ENCODE measurements at regions not wholly inside any gene's neighbourhood (a gene's known extent, or its start where the extent isn't known, plus 50 kb on each side); places are given as distances from the start of the nearest gene placed in this dataset.
"Not testable (repeated sequence)": the region's sequence is repeated elsewhere in the genome, so short reads cannot be mapped to it uniquely, and the experiment has no call there.

DNA sequence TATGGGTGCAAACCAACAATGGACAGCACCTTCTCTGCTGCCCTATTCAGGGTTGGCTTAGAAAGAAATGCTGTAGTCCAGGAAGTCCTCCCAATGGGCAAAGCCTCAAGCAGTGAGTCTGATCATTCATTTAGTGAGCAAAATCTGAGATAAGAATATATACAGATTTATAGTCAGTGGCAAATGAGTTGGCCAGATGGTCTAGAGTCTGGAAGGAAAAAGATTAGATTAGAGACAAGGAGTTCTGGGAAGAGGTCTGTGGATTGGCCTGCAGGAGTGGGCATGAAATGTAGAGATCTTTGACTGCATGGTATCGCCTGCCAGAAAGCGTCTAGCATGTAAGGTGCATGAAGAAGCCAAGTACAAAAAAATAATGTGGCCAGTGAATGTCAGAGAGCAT is 201.9 kb upstream of the PTER start:
- H3K9me3 ChIP-seq, result no peaks in the 10 kb centered on the region
- no peak for DNase-seq
- H3K4me1 ChIP-seq, result no peaks in the 10 kb centered on the region
- in situ Hi-C loops (cut with MboI; ENCODE audit: low pct_ligation_motif_present in 1 of 4, low pct_unique_long_range_greater_than_20kb in 1 of 4, low sequenced_read_pairs in 3 of 4) (no loop called here), intact Hi-C loops (cut with DNase I; ENCODE audit: low total_unique reads) (no loop called here)
- WGBS, 2 donors (ENCODE audit: low coverage in 1 of 2), result 90% methylated on average over 2 of the region's 2 CpGs; no CpG with 5 or more reads in 1 of the 2 donors
- H3K36me3 ChIP-seq, result no peaks in the 10 kb centered on the region
- H3K27ac ChIP-seq, result no peak overlapping the region
- no peak overlapping the region for H3K4me3 ChIP-seq
- H3K27me3 ChIP-seq, result no peaks in the 10 kb centered on the region
- no peak for TF ChIP-seq POLR2AphosphoS5 (IDR thresholded peaks at IDR 0.05)
- TF ChIP-seq EP300 (IDR thresholded peaks at IDR 0.05; ENCODE audit: low read depth), result no peak
- TF ChIP-seq CTCF (IDR thresholded peaks at IDR 0.05), result no peak
- TF ChIP-seq POLR2A (IDR thresholded peaks at IDR 0.05), result no peak

GRCh38 chr10:16242446-16242845 is 194.4 kb upstream of the PTER start:
- intact Hi-C loops (cut with DNase I; ENCODE audit: low total_unique reads), result no loop called here
- H3K4me3 ChIP-seq, result no peak overlapping the region
- no peak for TF ChIP-seq POLR2AphosphoS5 (IDR thresholded peaks at IDR 0.05)
- TF ChIP-seq EP300 (IDR thresholded peaks at IDR 0.05; ENCODE audit: low read depth), result no peak
- TF ChIP-seq POLR2A (IDR thresholded peaks at IDR 0.05), result no peak
- TF ChIP-seq CTCF (IDR thresholded peaks at IDR 0.05), result no peak
- in situ Hi-C loops (cut with MboI; ENCODE audit: low pct_ligation_motif_present in 1 of 4, low pct_unique_long_range_greater_than_20kb in 1 of 4, low sequenced_read_pairs in 3 of 4), result no loop called here
- no peak for DNase-seq
- H3K36me3 ChIP-seq, result no peaks in the 10 kb centered on the region
- no peaks in the 10 kb centered on the region for H3K4me1 ChIP-seq
- WGBS, 2 donors (ENCODE audit: low coverage in 1 of 2), result 91 to 93% methylated on average over 3 of the region's 3 CpGs
- no peaks in the 10 kb centered on the region for H3K9me3 ChIP-seq
- H3K27ac ChIP-seq, result no peak overlapping the region
- no peaks in the 10 kb centered on the region for H3K27me3 ChIP-seq

GRCh38 chr10:16242859-16243613 is 193.8 kb upstream of the PTER start:
- TF ChIP-seq POLR2AphosphoS5 (IDR thresholded peaks at IDR 0.05), result no peak
- no peak for TF ChIP-seq EP300 (IDR thresholded peaks at IDR 0.05; ENCODE audit: low read depth)
- TF ChIP-seq POLR2A (IDR thresholded peaks at IDR 0.05), result no peak
- TF ChIP-seq CTCF (IDR thresholded peaks at IDR 0.05), result no peak
- no peak overlapping the region for H3K27ac ChIP-seq
- H3K4me1 ChIP-seq, result no peaks in the 10 kb centered on the region
- DNase-seq, result no peak
- no peak overlapping the region for H3K4me3 ChIP-seq
- intact Hi-C loops (cut with DNase I; ENCODE audit: low total_unique reads), result no loop called here
- H3K27me3 ChIP-seq, result no peaks in the 10 kb centered on the region
- no peaks in the 10 kb centered on the region for H3K36me3 ChIP-seq
- in situ Hi-C loops (cut with MboI; ENCODE audit: low pct_ligation_motif_present in 1 of 4, low pct_unique_long_range_greater_than_20kb in 1 of 4, low sequenced_read_pairs in 3 of 4), result no loop called here
- H3K9me3 ChIP-seq, result no peaks in the 10 kb centered on the region

GRCh38 chr10:16250136-16250535 is 186.7 kb upstream of the PTER start:
- H3K36me3 ChIP-seq; H3K4me1 ChIP-seq; in situ Hi-C loops (cut with MboI; ENCODE audit: low pct_ligation_motif_present in 1 of 4, low pct_unique_long_range_greater_than_20kb in 1 of 4, low sequenced_read_pairs in 3 of 4); H3K9me3 ChIP-seq; DNase-seq; intact Hi-C loops (cut with DNase I; ENCODE audit: low total_unique reads); H3K4me3 ChIP-seq; H3K27ac ChIP-seq; H3K27me3 ChIP-seq: not testable (repeated sequence)
- 59 to 80% methylated on average over 1 to 7 of the region's 7 CpGs for WGBS, 2 donors (ENCODE audit: low coverage in 1 of 2)

- Histone ChIP-seq H3K27ac (no peak overlapping the region), H3K4me3 (no peak overlapping the region), H3K36me3 (no peaks in the 10 kb centered on the region), H3K27me3 (no peaks in the 10 kb centered on the region), H3K4me1 (no peaks in the 10 kb centered on the region), H3K9me3 (no peaks in the 10 kb centered on the region)
- intact Hi-C loops (cut with DNase I; ENCODE audit: low total_unique reads), result no loop called here
- 77 to 88% methylated on average over 3 of the region's 3 CpGs for WGBS, 2 donors (ENCODE audit: low coverage in 1 of 2)
- no peak for DNase-seq
- TF ChIP-seq POLR2A (IDR thresholded peaks at IDR 0.05) (no peak), CTCF (IDR thresholded peaks at IDR 0.05) (no peak), EP300 (IDR thresholded peaks at IDR 0.05; ENCODE audit: low read depth) (no peak), POLR2AphosphoS5 (IDR thresholded peaks at IDR 0.05) (no peak)
- in situ Hi-C loops (cut with MboI; ENCODE audit: low pct_ligation_motif_present in 1 of 4, low pct_unique_long_range_greater_than_20kb in 1 of 4, low sequenced_read_pairs in 3 of 4), result no loop called here
Measured at GRCh38 chr10:16256336-16256735, 180.5 kb upstream of the PTER start.
